Hematopoietic multipotent progenitor cell treated with erythropoietin and hydrocortisone succinate and interleukin-3 and kit ligand, for 4 days (in vitro differentiated cells): ENCODE measurements at regions not wholly inside any gene's neighbourhood (a gene's known extent, or its start where the extent isn't known, plus 50 kb on each side); places are given as distances from the start of the nearest gene placed in this dataset.

Source experiments
- DNase-seq: peaks from one replicate; pipeline ENCODE4 v3.0.0-alpha.2; 2015

DNA sequence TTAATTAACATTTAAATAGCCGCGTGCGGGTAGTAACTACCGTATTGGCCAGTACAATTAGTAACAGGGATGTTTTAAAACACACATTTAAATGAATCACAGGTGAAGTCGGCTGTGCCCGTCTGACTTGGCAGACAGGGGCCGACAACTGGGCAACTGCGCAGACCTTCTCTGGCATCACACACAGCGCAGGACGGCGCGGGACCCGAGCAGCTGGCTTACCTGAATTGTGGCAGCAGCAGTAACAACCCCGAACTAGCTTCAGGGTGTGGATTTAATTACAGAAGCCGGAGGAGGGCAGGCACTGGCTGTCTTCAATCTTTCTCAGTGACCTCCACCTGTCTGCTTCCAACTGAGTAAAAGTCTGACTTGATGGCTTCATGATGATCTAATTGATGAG, 91.7 kb downstream of the DACT2 start:
- no peak for DNase-seq

DNA sequence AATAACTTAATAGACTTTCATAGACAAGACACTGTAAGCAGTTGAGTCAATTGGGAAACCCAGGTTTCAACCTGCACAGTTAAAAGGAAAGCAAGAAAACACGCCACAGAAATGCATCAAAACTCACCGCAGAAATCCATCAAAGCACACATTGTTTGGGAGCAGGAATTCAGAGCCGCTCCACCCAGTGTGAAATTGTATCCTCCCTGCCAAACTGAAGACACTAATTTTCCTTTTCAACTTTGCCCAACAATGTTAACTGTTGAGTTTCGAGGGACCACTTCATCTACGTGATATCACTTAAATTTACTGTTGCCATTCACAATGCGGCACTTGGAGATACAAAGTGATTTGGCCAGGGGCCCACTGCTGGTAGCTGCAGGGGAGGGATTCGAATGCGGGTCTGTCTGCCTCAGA, 92.7 kb downstream of the DACT2 start:
- DNase-seq: no peak

DNA sequence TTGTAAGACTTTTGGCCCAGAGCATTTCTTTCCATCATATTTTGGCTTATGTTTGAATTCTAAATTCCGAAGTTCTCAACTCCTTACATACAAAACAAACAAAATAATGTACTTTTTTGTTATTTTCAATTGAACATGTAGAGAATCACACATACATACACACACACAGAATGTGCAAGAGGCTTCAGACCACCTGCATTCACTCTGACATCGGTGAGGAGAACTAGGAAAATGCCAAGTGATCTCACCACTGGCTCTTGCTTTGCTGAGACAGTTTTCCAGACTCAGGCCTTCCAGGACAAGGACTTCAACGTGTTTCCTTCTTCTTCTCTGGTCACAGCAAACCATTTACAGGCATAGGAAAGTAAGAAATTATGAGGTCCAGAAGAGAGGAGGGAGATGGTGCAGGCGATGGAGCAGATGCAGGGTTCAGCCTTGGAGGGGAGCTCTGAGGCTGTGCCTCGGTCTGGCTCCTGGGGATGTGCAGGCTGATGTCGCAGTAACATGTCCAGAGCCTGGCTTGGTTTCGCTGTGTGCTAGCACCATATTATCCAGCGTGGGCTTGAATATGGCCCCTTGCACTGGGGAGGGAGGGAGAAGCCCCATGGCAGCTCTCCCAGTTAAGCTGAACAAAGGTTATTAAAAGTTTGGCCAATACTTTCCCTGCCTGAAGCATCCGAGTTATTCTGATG, 93.4 kb downstream of the DACT2 start:
- no peak for DNase-seq

DNA sequence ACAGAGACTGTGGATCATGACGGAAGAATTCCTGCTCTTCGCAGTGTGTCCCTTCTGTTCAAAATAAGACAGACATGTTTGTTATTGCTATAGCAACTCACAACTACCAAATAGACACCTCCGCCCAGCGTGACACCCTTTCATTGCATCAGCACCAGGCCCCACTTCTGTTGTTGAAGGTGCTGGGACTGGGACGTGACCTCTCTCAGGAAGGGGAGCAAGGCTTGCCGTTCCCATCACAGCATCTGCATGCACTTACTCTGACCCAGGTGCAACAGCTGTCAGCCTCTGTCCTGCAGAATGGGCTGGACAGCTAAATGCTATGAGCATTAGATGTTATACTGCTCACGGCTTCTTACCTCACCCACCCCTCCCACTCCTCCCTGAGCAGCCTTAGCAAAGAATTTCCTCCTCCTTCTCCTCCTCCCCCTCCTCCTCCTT, 94.1 kb downstream of the DACT2 start:
- DNase-seq: no peak

DNA sequence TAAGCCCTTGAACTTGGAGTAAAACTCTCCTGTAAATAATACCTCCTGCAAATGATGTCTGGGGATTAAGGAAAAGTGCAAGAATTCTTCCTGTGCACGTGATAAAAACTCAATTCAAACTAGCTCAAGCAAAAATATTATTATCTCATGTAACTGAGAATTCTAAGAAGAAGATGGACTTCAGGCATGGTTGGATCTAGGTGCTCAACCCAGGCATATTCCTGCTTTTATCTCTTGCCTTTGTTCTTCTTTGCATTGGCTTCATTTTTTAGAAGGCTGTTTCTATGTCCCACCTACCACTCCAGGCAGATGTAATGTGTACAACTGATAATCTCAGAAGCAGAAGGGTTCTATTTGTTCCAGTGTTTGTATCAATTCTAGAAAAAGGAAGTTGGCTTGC, 95.8 kb downstream of the DACT2 start:
- DNase-seq: no peak

DNA sequence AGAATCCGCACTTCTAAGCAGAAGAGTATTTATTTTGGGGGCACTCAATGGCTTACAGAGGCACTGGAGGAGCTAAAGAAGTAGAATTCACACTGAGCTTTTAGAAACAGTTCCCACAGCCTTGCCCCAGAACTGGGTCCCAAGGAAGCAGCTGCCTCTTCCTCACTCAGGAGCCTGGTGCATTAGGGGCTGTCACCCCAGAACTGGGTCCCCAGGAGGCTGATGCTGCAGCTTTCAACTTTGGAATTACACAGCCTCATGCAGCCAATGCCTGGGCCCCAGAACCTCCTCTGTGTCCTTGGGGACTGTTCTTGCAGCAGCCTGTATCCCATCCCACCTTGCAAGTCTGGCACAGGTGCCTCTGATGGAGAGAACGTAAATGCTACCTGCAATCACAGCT, 96.4 kb downstream of the DACT2 start:
- no peak for DNase-seq

DNA sequence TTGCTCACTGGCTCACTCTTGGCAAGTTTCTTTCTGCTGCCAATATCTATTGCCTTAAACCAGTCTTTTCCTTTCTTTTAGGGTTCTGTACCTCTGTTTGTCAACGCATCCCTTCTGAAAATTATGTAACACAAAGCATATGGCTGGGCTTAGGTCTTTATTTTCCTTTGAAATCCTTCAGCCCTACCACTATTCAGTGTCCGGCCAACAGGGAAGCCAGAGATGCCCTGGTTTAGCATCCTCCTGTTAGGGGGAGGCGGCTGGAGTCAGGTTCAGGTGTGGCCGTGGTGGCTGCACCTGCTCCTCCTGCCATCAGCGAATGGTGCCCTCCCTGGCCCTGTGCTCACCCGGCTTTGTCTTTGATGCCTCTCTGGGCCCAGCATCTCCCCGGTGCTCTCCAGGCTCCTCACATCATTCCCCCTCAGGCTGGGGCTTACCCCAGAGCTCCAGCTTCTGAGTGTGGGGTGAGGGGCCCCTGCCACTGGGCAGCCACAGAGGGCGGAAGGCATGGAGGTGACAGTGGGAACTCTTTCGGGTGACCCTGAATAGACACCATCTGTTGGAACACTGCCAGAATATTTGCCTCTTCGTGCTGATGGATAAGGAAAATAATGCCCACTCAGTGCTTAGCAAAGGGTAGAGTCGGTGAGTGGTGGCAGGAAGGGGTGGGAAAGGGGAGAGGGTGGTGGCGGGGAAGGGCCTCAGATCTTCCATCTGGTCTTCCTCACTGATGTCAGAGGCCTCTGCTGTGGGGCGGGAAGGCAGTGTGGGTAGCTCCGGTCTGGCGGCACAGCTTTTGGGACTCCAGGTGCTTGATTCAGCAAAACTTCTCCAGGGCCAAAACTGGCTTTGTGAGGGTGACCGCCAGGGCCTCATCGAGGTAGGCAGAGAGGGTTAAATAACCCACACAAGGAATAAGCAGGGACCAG, 97.2 kb downstream of the DACT2 start:
- DNase-seq: no peak

DNA sequence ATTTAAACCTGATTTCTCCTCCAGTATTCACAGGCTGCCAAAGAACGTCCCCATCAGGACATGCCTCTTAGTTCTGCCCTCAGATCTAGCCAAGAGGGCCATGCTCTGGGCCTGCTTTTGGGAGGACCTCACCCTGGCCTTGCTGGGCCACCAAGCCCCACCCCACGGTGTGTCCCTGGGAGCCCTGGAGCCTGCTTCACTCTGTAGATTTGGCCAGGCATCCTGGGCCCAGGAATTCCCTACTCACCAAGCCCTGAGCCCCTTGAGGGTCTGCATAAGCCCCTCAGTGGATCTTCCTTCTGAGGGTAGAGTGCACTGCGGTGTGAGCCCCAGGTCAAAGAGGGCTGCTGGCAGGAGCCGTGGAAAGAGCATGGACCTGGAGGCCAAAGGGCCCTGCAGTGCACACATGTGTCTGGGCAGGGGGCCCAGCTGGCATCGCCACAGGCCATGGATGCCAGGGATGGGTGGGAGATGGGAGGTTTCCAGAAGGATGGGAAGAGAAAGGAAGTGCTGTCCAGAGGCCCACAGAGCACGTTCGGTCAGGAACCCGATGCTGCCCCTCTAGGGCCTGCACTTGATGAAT, 98.0 kb downstream of the DACT2 start:
- DNase-seq: no peak

DNA sequence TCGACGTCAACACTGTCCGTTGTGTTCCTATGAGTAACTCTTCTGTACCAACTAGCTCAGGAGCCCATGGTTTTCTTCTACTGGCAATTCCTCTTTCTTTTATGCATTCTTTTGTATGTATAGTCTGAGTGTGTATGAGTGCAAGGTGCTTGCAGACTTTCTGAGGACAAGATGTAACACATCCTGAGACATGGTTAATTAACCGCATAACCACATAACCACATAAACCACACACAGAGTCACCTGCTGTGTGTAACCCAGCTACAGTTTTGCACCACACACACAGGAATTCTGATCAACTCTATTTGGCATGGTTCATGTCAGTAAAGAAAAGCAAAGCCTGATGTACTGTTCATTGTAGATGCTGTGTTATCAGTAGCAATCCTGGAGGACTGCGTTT, 98.6 kb downstream of the DACT2 start:
- DNase-seq: no peak

DNA sequence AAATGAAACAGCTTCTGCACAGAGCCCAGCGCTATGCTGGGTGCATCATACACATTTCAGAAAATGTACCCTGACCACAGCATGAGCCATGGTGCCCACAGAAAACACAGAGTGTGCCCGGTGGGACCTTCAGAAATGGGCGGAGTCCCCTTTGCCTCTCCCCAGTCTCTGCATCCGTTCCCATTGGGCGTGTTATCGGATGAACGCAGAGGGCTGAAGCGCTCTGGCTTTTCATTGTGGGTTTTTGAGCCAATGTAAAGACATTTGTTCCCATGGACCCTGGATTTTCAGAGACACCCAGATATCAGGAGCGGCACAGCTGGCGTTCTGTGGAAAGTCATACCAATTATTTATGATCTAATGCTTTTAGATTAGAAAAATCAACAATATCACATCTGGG, 99.8 kb downstream of the DACT2 start:
- DNase-seq: no peak

DNA sequence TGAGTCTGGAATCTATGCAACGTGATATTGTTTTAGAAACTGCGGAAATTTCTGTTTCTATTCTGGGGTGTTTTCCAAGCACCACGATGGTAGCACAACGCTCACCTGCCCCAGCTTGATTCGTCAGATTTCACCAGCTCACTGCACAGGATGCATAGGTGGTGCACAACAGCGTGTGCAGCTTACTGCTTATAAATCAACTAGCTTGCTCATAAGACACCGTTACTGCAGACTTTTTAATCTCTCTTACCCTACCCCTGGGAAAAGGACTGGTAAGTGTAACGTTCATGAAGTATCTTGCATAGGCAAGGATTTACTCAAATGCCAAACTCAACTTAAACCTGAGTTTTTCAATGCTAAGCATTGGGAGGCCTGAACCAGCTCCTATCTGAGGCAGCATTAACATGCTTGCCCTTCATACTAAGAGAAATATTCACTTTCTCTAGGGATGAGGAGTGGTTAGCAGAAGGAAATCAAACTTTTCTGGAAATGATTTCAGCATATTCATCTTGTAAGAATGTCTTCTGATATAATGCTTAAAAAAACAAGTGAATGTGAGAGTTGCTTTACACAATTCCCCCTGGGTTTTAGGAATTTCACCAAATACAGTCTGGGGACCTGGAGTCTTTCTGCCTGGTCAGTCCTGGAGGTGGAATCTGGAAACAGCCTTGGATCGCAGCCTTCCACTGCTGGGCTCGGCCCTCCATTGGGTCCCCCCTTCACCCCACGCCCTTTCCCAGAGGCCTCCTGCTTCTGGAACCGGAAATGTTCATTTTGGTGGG, 100.6 kb downstream of the DACT2 start:
- no peak for DNase-seq

DNA sequence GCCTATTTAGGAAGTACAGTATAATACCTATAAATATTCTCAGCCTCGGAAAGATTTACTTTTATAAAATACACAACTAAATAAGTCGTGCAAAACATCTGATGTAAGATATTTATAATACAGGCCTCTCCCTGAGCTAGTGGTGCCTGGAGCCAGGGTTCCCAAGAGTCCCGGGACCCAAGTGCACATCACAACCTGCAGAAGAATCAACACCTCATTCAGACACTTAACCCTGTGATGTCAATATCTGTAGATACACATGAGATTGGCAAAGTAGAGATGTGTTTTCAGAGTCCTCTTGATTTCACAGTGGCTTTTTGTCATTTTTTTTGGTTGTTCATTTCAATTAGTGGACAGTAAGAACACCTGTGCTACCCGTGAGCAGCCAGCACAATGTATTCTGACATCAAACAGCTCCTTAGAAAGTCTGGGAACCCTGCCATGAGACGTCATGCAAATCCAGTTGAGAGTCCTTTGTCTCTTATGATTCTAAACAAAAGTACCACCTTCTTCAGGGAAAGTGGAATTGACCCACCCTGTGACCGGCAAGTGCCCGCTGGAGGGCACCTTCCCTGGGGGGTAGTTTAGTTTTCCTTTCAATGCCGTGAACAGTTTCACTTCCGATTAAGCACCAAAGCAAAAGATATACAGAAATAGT, 101.6 kb downstream of the DACT2 start:
- no peak for DNase-seq

DNA sequence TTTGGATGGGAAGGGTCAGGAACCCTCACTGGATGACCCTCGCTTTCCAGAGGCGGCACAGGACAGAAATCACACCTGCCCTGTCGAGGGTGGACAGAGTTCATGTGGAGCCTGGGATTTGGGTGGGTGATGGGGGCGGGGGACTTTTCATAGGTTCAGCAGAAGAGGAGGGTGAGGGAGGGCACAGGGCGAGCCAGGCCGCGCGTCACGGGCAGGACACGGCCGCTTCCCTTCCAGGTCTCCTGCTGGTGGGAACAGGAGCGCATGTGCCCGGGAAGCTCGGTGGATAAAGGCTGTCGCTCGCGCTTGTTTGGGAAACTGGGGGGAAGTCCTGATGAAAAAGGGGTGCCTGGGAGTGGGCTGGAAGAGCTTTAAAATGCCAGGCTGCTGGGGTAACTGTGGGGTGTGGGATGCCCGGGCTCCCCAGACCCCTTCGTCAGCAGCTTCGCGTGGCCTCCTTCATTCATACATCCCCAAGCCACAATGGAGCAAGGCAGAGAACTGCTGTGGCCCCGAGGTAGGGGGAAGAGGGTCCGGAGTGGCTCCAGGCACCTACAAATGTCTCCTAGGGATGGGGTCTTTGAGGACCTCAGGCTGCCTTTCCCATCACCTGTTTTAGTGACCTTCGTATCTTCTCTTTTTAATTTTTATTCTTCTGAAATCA, 102.2 kb downstream of the DACT2 start:
- no peak for DNase-seq

DNA sequence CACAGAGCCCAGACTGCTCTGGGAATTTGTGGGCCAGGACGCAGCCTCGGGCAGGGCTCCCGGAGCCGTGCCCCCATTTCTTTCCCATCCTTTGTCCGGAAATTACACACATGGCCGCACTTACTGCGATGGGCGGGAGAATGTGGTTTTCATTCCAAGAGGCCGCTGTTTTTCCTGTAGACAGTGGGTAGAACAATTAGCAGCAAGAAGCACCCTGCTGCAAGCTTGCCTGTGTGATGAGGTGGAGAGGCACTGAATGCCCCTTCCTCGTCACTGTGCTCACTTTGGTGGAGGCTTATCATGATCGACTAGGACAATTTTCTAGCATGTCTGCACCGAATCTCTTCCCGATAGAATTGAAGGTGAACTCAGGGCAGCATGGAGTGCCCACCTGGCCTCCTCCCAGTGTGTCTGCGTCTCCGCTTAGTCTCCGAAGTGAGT, 102.8 kb downstream of the DACT2 start:
- DNase-seq: no peak

DNA sequence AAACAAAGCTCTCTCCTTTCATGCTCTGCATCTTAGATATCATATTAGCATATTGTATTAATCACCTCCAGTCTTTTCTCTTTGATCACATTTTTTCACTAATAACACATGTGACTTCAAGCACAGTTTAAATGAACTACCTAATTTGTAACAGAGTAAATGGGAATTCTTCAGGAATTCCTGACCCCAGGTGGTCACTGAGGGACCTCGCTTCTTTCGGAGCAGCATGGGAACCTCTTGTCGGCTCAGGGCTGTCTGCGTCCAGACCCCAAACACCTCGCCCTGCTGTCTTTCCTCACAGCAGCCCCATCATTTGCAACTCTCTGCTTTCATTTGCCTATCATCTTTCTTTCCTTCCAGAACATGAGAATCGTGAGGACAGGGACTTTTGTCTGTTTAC, 103.5 kb downstream of the DACT2 start:
- DNase-seq: no peak

DNA sequence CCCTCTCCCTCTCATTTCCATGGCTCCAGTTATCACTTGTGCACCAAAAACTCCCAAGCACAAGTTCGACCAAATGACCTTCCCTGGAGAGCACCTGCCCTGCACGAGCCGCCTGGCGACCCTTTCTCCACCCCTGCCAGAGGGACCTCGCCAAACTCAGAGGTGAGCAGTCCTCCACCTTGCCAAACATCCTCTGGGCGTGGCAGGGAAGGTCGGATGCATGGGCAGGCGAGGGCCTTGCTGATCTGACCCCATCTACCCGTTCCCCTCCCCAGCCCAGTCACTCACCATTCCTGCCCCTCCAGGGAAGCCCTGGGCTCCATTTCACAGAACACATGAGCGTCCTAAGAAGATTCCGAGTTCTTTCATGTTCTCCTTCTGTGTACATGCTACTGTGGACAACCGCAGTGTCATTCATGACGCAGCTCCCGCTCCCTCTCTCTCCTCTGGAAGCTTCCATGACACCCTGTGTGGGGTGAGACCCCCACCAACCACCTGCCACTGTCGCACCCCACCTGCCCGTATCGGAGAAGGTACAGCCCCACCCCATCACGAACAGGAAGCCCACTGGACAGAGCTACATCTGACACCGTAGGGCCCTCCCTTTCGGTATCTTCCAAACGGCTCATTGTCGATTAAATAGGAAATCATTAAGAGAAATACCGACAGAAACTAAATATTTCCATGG, 104.3 kb downstream of the DACT2 start:
- DNase-seq: no peak

DNA sequence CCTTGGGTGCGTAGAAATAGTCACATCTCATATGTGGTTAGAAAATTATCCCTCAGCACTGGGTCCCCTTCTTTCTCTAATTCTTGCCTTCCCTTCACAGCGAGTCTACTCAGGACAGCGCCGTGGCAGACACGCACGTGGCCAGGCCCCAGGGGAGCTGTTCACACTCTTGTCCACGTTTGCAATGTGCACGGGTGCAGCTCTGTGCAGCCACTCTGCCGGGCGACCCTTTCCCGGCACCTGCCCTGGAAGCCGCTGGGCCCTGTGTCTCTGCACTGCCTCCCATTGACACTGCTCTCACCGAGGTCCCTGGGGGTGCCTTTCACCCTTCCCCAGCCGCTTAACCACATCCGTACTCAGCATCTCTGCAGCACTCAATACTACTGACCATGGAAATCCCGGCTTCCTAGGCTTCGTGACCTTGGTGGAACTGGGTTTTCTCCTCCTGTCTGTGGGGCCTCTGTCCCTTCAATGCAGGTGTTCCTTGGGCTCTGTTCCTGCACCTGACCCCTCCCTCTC, 104.9 kb downstream of the DACT2 start:
- no peak for DNase-seq

DNA sequence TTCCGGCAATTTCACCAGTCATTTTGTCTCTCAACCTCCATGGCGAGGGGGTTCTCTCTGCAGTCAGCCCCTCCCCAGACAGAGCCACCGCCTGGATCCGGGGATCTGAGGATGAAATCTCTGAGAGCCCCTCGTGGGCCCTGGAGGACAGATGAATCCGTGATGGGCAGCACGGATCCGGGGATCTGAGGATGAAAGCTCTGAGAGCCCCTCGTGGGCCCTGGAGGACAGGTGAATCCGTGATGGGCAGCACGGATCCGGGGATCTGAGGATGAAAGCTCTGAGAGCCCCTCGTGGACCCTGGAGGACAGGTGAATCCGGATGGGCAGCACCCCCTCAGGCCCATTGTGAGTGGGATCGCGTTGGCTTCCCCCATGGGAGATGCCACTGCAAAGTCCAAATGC, 106.5 kb downstream of the DACT2 start:
- DNase-seq: no peak

DNA sequence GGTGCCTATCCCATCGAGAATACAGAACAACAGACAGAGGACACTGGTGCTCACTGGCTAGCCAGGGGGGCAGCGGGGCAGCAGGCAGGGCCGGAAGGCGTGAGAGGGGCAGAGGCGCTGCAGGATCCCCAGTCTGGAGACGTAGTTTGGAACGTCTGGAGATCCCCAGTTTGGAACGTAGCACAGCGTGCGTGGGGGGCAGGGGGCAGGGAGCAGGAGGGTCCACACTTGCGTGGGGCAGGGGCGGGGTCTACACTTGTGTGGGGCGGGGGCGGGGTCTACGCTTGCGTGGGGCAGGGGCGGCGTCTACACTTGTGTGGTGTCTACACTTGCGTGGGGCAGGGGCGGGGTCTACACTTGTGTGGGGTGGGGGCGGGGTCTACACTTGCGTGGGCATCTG, 107.2 kb downstream of the DACT2 start:
- no peak for DNase-seq

DNA sequence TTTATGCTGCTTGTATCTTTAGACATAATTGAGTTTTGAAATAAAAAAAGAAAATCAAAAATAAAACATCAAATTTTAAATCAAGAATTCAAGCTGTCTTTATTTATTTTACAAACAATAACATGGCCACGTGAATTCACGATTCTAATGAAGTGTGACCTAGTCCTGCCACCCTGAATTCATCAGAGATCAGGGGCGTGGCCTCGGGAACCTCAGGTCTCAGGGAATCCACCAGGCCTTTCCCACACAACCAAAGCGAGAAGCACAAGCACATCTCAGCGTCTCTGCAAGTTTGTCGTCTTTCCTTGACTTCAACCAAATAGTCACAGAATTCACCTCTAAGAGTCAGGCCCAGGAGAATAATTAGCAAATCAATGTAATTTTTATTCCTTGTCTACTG, 107.9 kb downstream of the DACT2 start:
- DNase-seq: no peak
